OCI-M1 (cell line): ENCODE measurements at regions not wholly inside any gene's neighbourhood (a gene's known extent, or its start where the extent isn't known, plus 50 kb on each side); places are given as distances from the start of the nearest gene placed in this dataset.

Experiments used
- DNase-seq: peaks from one replicate; lab custom pipeline; 2025; lab: John Stamatoyannopoulos, UW

GRCh38 chr10:90321132-90321816 lies 536.6 kb downstream of the HTR7 start:
- no peak for DNase-seq

GRCh38 chr10:90326498-90327267 lies 531.2 kb downstream of the HTR7 start:
- DNase-seq: no peak

- no peak for DNase-seq
Measured at GRCh38 chr10:90327611-90328010, 530.2 kb downstream of the HTR7 start.

- no peak for DNase-seq
Measured at GRCh38 chr10:90328459-90328858, 529.4 kb downstream of the HTR7 start.

GRCh38 chr10:90328896-90329295 lies 528.9 kb downstream of the HTR7 start:
- no peak for DNase-seq

- DNase-seq: no peak
Measured at GRCh38 chr10:90337316-90337715, 520.5 kb downstream of the HTR7 start.

GRCh38 chr10:90342480-90342879 lies 515.4 kb downstream of the HTR7 start:
- no peak for DNase-seq

- no peak for DNase-seq
Measured at GRCh38 chr10:90344226-90344625, 513.6 kb downstream of the HTR7 start.

GRCh38 chr10:90347239-90347638 lies 510.6 kb downstream of the HTR7 start:
- DNase-seq: no peak

GRCh38 chr10:90350122-90350521 lies 507.7 kb downstream of the HTR7 start:
- DNase-seq: no peak

- DNase-seq: no peak
Measured at GRCh38 chr10:90352288-90352687, 505.6 kb downstream of the HTR7 start.

GRCh38 chr10:90354914-90355313 lies 502.9 kb downstream of the HTR7 start:
- no peak for DNase-seq

GRCh38 chr10:90363799-90364483 lies 493.9 kb downstream of the HTR7 start:
- no peak for DNase-seq

GRCh38 chr10:90372451-90372850 lies 485.4 kb downstream of the HTR7 start:
- DNase-seq: no peak

- DNase-seq: peak; percentile 57
Measured at GRCh38 chr10:90373911-90374310, 483.9 kb downstream of the HTR7 start.

GRCh38 chr10:90378524-90379076 lies 479.2 kb downstream of the HTR7 start:
- DNase-seq: no peak

GRCh38 chr10:90381468-90381867 lies 476.4 kb downstream of the HTR7 start:
- DNase-seq: no peak

- DNase-seq: peak; percentile 65
Measured at GRCh38 chr10:90389876-90390275, 468.0 kb downstream of the HTR7 start.

GRCh38 chr10:90394311-90394710 lies 463.5 kb downstream of the HTR7 start:
- DNase-seq: no peak

- no peak for DNase-seq
Measured at GRCh38 chr10:90396721-90397120, 461.1 kb downstream of the HTR7 start.

GRCh38 chr10:90398566-90398965 lies 459.3 kb downstream of the HTR7 start:
- DNase-seq: peak; percentile 45

GRCh38 chr10:90399782-90400181 lies 458.1 kb downstream of the HTR7 start:
- DNase-seq: peak; percentile 71
